ENCODE measurements at regions not wholly inside any gene's neighbourhood (a gene's known extent, or its start where the extent isn't known, plus 50 kb on each side); places are given as distances from the start of the nearest gene placed in this dataset.

DNA sequence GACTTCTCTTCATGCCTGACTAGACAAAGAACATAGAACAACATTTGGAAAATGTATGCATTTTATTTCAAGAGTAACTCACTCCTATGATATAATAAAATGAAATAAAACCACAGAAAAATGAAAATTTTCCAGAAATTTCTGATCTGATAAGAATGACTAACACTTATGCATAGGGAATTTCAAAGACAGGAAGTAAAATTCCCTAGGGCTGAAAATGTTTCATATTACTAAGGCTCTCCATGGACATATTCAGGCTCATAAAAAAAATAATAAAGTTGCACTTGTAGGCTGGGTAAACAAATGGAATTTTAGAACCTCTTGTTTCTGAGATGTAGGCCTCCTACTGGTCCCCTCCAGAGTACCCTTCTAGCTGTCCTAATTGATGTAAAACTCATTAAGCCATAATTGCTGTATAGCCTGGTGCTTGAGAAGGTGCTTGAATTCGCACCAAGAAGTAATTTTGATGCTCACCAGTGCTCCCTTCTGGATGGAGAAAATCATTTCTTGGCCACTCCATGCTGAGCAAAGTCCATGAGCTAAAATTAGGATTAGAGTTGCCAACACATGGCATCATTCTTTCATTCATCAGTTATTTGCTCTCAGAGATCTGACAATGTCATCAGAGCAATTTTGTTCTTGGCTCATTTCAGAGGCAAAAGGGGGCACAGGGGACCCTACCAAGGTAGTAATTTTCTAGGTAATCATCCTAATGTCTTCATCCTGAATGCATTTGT lies 641.0 kb upstream of the CAMK1G start:
- TF ChIP-seq EP300 (IDR thresholded peaks at IDR 0.05; ENCODE audit: borderline replicate concordance): no peak
- no peak for TF ChIP-seq YY1 (IDR thresholded peaks at IDR 0.05; ENCODE audit: low read depth)
- no peak for TF ChIP-seq CREB1 (IDR thresholded peaks at IDR 0.05; ENCODE audit: low read depth)
- no peak for TF ChIP-seq TAF1 (IDR thresholded peaks at IDR 0.05; ENCODE audit: low read depth)
- TF ChIP-seq ZBTB7A (IDR thresholded peaks at IDR 0.05; ENCODE audit: low read depth): no peak
- TF ChIP-seq FOXM1 (IDR thresholded peaks at IDR 0.05; ENCODE audit: borderline replicate concordance, low read depth): no peak
- TF ChIP-seq RAD21 (IDR thresholded peaks at IDR 0.05; ENCODE audit: low read depth): no peak
- no peak for TF ChIP-seq CEBPB (IDR thresholded peaks at IDR 0.05)
- no peak for TF ChIP-seq TCF12 (IDR thresholded peaks at IDR 0.05; ENCODE audit: low read depth)
- no peak for TF ChIP-seq EGR1 (IDR thresholded peaks at IDR 0.05)
- TF ChIP-seq NFIC (IDR thresholded peaks at IDR 0.05): no peak
- TF ChIP-seq, protein P1, sequence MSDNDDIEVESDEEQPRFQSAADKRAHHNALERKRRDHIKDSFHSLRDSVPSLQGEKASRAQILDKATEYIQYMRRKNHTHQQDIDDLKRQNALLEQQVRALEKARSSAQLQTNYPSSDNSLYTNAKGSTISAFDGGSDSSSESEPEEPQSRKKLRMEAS (IDR thresholded peaks at IDR 0.05): no peak
- TF ChIP-seq TEAD4 (IDR thresholded peaks at IDR 0.05): no peak
- TF ChIP-seq, protein P2, sequence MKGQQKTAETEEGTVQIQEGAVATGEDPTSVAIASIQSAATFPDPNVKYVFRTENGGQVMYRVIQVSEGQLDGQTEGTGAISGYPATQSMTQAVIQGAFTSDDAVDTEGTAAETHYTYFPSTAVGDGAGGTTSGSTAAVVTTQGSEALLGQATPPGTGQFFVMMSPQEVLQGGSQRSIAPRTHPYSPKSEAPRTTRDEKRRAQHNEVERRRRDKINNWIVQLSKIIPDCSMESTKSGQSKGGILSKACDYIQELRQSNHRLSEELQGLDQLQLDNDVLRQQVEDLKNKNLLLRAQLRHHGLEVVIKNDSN (IDR thresholded peaks at IDR 0.05): no peak

DNA sequence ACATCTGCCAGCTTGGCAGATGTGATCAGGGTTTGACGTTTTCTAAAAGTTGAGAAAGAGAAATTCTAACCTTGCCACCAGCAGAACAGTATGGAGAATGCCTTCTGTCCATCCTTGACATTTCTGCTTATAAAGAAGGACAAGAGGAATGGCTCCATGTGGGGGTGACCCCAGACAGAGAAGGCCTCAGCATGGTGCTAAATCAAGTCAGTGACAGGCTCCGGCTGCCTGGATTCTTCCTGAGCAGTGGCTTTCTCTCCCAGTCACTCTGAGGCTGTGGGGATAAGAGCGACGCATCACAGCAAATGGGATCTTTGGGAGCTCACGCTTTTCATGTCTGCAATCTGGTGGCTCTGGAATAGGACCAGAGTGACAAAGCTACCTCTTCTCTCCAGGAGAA lies 640.2 kb upstream of the CAMK1G start:
- TF ChIP-seq CEBPB (IDR thresholded peaks at IDR 0.05) (no peak), CREB1 (IDR thresholded peaks at IDR 0.05; ENCODE audit: low read depth) (no peak), FOXM1 (IDR thresholded peaks at IDR 0.05; ENCODE audit: borderline replicate concordance, low read depth) (no peak), EGR1 (IDR thresholded peaks at IDR 0.05) (no peak), ZBTB7A (IDR thresholded peaks at IDR 0.05; ENCODE audit: low read depth) (no peak), TAF1 (IDR thresholded peaks at IDR 0.05; ENCODE audit: low read depth) (no peak), TEAD4 (IDR thresholded peaks at IDR 0.05) (no peak), TCF12 (IDR thresholded peaks at IDR 0.05; ENCODE audit: low read depth) (no peak), YY1 (IDR thresholded peaks at IDR 0.05; ENCODE audit: low read depth) (no peak), RAD21 (IDR thresholded peaks at IDR 0.05; ENCODE audit: low read depth) (no peak), EP300 (IDR thresholded peaks at IDR 0.05; ENCODE audit: borderline replicate concordance) (no peak), NFIC (IDR thresholded peaks at IDR 0.05) (no peak)
- TF ChIP-seq, protein P1 (IDR thresholded peaks at IDR 0.05): no peak
- TF ChIP-seq, protein P2 (IDR thresholded peaks at IDR 0.05): no peak
- TF ChIP-seq, protein P3, sequence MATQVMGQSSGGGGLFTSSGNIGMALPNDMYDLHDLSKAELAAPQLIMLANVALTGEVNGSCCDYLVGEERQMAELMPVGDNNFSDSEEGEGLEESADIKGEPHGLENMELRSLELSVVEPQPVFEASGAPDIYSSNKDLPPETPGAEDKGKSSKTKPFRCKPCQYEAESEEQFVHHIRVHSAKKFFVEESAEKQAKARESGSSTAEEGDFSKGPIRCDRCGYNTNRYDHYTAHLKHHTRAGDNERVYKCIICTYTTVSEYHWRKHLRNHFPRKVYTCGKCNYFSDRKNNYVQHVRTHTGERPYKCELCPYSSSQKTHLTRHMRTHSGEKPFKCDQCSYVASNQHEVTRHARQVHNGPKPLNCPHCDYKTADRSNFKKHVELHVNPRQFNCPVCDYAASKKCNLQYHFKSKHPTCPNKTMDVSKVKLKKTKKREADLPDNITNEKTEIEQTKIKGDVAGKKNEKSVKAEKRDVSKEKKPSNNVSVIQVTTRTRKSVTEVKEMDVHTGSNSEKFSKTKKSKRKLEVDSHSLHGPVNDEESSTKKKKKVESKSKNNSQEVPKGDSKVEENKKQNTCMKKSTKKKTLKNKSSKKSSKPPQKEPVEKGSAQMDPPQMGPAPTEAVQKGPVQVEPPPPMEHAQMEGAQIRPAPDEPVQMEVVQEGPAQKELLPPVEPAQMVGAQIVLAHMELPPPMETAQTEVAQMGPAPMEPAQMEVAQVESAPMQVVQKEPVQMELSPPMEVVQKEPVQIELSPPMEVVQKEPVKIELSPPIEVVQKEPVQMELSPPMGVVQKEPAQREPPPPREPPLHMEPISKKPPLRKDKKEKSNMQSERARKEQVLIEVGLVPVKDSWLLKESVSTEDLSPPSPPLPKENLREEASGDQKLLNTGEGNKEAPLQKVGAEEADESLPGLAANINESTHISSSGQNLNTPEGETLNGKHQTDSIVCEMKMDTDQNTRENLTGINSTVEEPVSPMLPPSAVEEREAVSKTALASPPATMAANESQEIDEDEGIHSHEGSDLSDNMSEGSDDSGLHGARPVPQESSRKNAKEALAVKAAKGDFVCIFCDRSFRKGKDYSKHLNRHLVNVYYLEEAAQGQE (IDR thresholded peaks at IDR 0.05; ENCODE audit: low read depth): no peak

DNA sequence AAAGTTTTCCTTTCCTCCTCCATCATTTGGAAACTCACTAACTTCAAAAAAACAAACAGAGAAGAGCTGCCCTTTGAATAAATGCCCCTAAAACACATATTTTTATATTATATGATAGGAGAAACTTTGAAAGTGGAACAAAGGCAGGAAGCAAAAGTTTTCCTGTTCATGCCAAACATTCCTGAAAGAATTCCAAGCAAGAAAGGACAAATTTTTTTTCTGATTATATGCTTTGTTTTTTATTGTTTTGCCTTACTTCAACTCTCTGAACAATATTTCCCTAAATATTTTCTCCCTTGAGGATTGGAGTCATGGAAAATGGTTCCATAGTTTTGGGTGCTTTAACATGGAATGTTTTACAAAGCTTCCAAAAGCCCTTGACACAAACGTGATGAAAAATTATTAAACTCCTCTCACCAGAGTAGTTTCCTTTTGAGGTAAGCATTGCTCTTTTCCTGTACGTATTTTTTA lies 638.5 kb upstream of the CAMK1G start:
- TF ChIP-seq, protein P2 (IDR thresholded peaks at IDR 0.05): no peak
- TF ChIP-seq TCF12 (IDR thresholded peaks at IDR 0.05; ENCODE audit: low read depth) (no peak), CEBPB (IDR thresholded peaks at IDR 0.05) (no peak), FOXM1 (IDR thresholded peaks at IDR 0.05; ENCODE audit: borderline replicate concordance, low read depth) (no peak), EP300 (IDR thresholded peaks at IDR 0.05; ENCODE audit: borderline replicate concordance) (no peak), TAF1 (IDR thresholded peaks at IDR 0.05; ENCODE audit: low read depth) (no peak), ZBTB7A (IDR thresholded peaks at IDR 0.05; ENCODE audit: low read depth) (no peak), TEAD4 (IDR thresholded peaks at IDR 0.05) (no peak), CREB1 (IDR thresholded peaks at IDR 0.05; ENCODE audit: low read depth) (no peak), RAD21 (IDR thresholded peaks at IDR 0.05; ENCODE audit: low read depth) (no peak)
- TF ChIP-seq, protein P3 (IDR thresholded peaks at IDR 0.05; ENCODE audit: low read depth): no peak

DNA sequence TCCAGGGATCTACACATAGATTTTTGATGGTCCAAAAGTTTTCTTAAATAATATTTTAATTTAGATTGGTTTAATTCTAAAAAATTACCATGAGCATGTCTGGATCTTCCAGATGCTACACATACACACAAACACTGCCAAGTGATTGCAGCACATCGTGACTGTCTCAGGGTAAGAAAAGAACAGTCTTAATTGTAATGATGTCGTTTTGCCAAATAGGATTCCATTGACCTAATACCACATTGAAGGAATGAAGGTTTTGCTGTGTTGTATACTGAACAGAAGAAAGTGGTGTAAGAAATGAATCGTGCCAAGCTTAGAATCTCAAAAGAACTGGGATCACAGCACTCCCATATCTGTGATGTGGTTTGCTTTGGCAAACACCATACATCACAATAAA lies 633.3 kb upstream of the CAMK1G start:
- TF ChIP-seq EP300 (IDR thresholded peaks at IDR 0.05; ENCODE audit: borderline replicate concordance) (no peak), TCF12 (IDR thresholded peaks at IDR 0.05; ENCODE audit: low read depth) (no peak), EGR1 (IDR thresholded peaks at IDR 0.05) (no peak), CEBPB (IDR thresholded peaks at IDR 0.05) (no peak), NFIC (IDR thresholded peaks at IDR 0.05) (no peak), FOXM1 (IDR thresholded peaks at IDR 0.05; ENCODE audit: borderline replicate concordance, low read depth) (no peak), TEAD4 (IDR thresholded peaks at IDR 0.05) (no peak), YY1 (IDR thresholded peaks at IDR 0.05; ENCODE audit: low read depth) (no peak), TAF1 (IDR thresholded peaks at IDR 0.05; ENCODE audit: low read depth) (no peak), RAD21 (IDR thresholded peaks at IDR 0.05; ENCODE audit: low read depth) (no peak), ZBTB7A (IDR thresholded peaks at IDR 0.05; ENCODE audit: low read depth) (no peak)
- TF ChIP-seq, protein P2 (IDR thresholded peaks at IDR 0.05): no peak
- TF ChIP-seq, protein P3 (IDR thresholded peaks at IDR 0.05; ENCODE audit: low read depth): no peak
- TF ChIP-seq, protein P1 (IDR thresholded peaks at IDR 0.05): no peak

Data from Ishikawa (cell line).